Tibial nerve (tissue), 4 donors: ENCODE measurements at regions not wholly inside any gene's neighbourhood (a gene's known extent, or its start where the extent isn't known, plus 50 kb on each side); places are given as distances from the start of the nearest gene placed in this dataset.
"Not testable (repeated sequence)": the region's sequence is repeated elsewhere in the genome, so short reads cannot be mapped to it uniquely, and the experiment has no call there.

Experiments used
- DNase-seq, 2 donors: peaks; one replicate each; pipeline ENCODE4 v3.0.0-alpha.2; 2019; ENCODE audit warnings: low spot score in 2 of 2
- H3K27ac ChIP-seq, 4 donors: fragments of 200-600 bp; sonication (generic) in 3 of 4; one replicate each; pipeline ENCODE4 v1.5.1; 2017 to 2019; ENCODE audit warnings: mild to moderate bottlenecking in 1 of 4
- H3K27me3 ChIP-seq, 2 donors: fragments of 200-600 bp; sonication (generic) in 1 of 2; one replicate each; pipeline versions ENCODE4 v1.5.1 to v1.6.0; 2017 to 2019
- H3K36me3 ChIP-seq, 3 donors: fragments of 200-600 bp; sonication (generic); one replicate each; pipeline ENCODE4 v1.5.1; 2018 to 2019
- H3K4me1 ChIP-seq, 4 donors: fragments of 200-600 bp; sonication (generic) in 3 of 4; one replicate each; pipeline ENCODE4 v1.5.1; 2017 to 2019
- H3K4me3 ChIP-seq, 4 donors: fragments of 200-600 bp; sonication (generic) in 3 of 4; one replicate each; pipeline ENCODE4 v1.5.1; 2017 to 2019; ENCODE audit warnings: mild to moderate bottlenecking in 1 of 4, moderate library complexity in 1 of 4
- H3K9me3 ChIP-seq, 4 donors: fragments of 200-600 bp; sonication (generic) in 3 of 4; one replicate each; pipeline ENCODE4 v1.5.1; 2017 to 2019
- WGBS, 2 donors: methylation state at CpG; one replicate each; pipeline ENCODE4 v1.1.5; 2018; 5-methylcytosine and 5-hydroxymethylcytosine counted together

GRCh38 chr11:67885574-67885973 is 118.3 kb downstream of the UNC93B1 start:
- DNase-seq, H3K36me3 ChIP-seq, H3K4me3 ChIP-seq, H3K9me3 ChIP-seq, H3K27me3 ChIP-seq: not testable (repeated sequence)
- WGBS, 2 donors, result 9 to 12% methylated on average over 3 of the region's 3 CpGs
- peak overlapping the region in 1 of 4 donors; percentile 23 for H3K27ac ChIP-seq
- H3K4me1 ChIP-seq, result peaks cover 0 to 19% (median 2%) of the 10 kb centered on the region in 4 donors

GRCh38 chr11:67884761-67885558 is 118.9 kb downstream of the UNC93B1 start:
- WGBS, 2 donors, result 25 to 28% methylated on average over 18 of the region's 18 CpGs
- H3K27me3 ChIP-seq, H3K9me3 ChIP-seq, DNase-seq, H3K36me3 ChIP-seq: not testable (repeated sequence)
- Histone ChIP-seq H3K4me3 (peak overlapping the region in 1 of 4 donors; percentile 1), H3K27ac (peak overlapping the region in 1 of 4 donors; percentile 5), H3K4me1 (peaks cover 0 to 19% (median 2%) of the 10 kb centered on the region in 4 donors)

- 61 to 71% methylated on average over 13 of the region's 13 CpGs for WGBS, 2 donors
- H3K36me3 ChIP-seq, DNase-seq, H3K9me3 ChIP-seq, H3K27me3 ChIP-seq: not testable (repeated sequence)
- Histone ChIP-seq H3K4me1 (peaks cover 0 to 19% (median 2%) of the 10 kb centered on the region in 4 donors), H3K4me3 (peak overlapping the region in 1 of 4 donors; percentile 1), H3K27ac (peak overlapping the region in 1 of 4 donors; percentile 5)
Observed at GRCh38 chr11:67884073-67884757, 119.7 kb downstream of the UNC93B1 start.

- not testable (repeated sequence) for H3K9me3 ChIP-seq, H3K4me3 ChIP-seq, H3K27ac ChIP-seq, DNase-seq, H3K36me3 ChIP-seq, H3K27me3 ChIP-seq
- WGBS, 2 donors, result 80 to 81% methylated on average over 9 of the region's 9 CpGs
- H3K4me1 ChIP-seq, result peaks cover 0 to 19% (median 2%) of the 10 kb centered on the region in 4 donors
Observed at GRCh38 chr11:67882304-67882703, 121.6 kb downstream of the UNC93B1 start.

- 80 to 88% methylated on average over 10 of the region's 10 CpGs for whole genome bisulfite sequencing, 2 donors
- not testable (repeated sequence) for H3K27me3 ChIP-seq, H3K4me3 ChIP-seq, H3K27ac ChIP-seq, H3K9me3 ChIP-seq, DNase-seq, H3K36me3 ChIP-seq
- peaks cover 0 to 19% (median 2%) of the 10 kb centered on the region in 4 donors for H3K4me1 ChIP-seq
Observed at GRCh38 chr11:67881836-67882235, 122.1 kb downstream of the UNC93B1 start.

GRCh38 chr11:67880594-67881196 is 123.2 kb downstream of the UNC93B1 start:
- H3K27me3 ChIP-seq, DNase-seq, H3K36me3 ChIP-seq, H3K9me3 ChIP-seq, H3K27ac ChIP-seq, H3K4me3 ChIP-seq: not testable (repeated sequence)
- H3K4me1 ChIP-seq, result peaks cover 0 to 10% (median under 1%) of the 10 kb centered on the region in 4 donors
- WGBS, 2 donors, result 83 to 85% methylated on average over 8 of the region's 8 CpGs

GRCh38 chr11:67878666-67879065 is 125.2 kb downstream of the UNC93B1 start:
- not testable (repeated sequence) for DNase-seq, H3K4me1 ChIP-seq, H3K9me3 ChIP-seq, H3K27me3 ChIP-seq, H3K4me3 ChIP-seq, H3K27ac ChIP-seq, H3K36me3 ChIP-seq
- 89 to 95% methylated on average over 3 of the region's 3 CpGs for WGBS, 2 donors

- not testable (repeated sequence) for H3K4me1 ChIP-seq, H3K27ac ChIP-seq, DNase-seq, H3K4me3 ChIP-seq, H3K9me3 ChIP-seq, H3K36me3 ChIP-seq, H3K27me3 ChIP-seq
- 64 to 69% methylated on average over 3 to 4 of the region's 4 CpGs for WGBS, 2 donors
Observed at GRCh38 chr11:67877316-67877715, 126.6 kb downstream of the UNC93B1 start.

GRCh38 chr11:67873223-67873622 is 130.7 kb downstream of the UNC93B1 start:
- DNase-seq, H3K36me3 ChIP-seq, H3K9me3 ChIP-seq, H3K4me1 ChIP-seq, H3K27ac ChIP-seq, H3K4me3 ChIP-seq, H3K27me3 ChIP-seq: not testable (repeated sequence)
- 87 to 90% methylated on average over 10 to 12 of the region's 12 CpGs for WGBS, 2 donors

- not testable (repeated sequence) for H3K36me3 ChIP-seq, H3K4me1 ChIP-seq, DNase-seq, H3K27me3 ChIP-seq, H3K4me3 ChIP-seq, H3K27ac ChIP-seq, H3K9me3 ChIP-seq
- WGBS, 2 donors, result 95 to 98% methylated on average over 4 to 5 of the region's 5 CpGs
Observed at GRCh38 chr11:67871168-67871567, 132.7 kb downstream of the UNC93B1 start.

- not testable (repeated sequence) for H3K9me3 ChIP-seq, H3K27me3 ChIP-seq, H3K4me3 ChIP-seq, H3K4me1 ChIP-seq, H3K27ac ChIP-seq, H3K36me3 ChIP-seq, DNase-seq
- 56 to 71% methylated on average over 2 to 3 of the region's 3 CpGs for WGBS, 2 donors
Observed at GRCh38 chr11:67862896-67863295, 141.0 kb downstream of the UNC93B1 start.
